NCI-H1694 (cell line): ENCODE measurements at regions not wholly inside any gene's neighbourhood (a gene's known extent, or its start where the extent isn't known, plus 50 kb on each side); places are given as distances from the start of the nearest gene placed in this dataset.

Experiments used
- DNase-seq: peaks from one replicate; lab custom pipeline; 2025; lab: John Stamatoyannopoulos, UW

DNA sequence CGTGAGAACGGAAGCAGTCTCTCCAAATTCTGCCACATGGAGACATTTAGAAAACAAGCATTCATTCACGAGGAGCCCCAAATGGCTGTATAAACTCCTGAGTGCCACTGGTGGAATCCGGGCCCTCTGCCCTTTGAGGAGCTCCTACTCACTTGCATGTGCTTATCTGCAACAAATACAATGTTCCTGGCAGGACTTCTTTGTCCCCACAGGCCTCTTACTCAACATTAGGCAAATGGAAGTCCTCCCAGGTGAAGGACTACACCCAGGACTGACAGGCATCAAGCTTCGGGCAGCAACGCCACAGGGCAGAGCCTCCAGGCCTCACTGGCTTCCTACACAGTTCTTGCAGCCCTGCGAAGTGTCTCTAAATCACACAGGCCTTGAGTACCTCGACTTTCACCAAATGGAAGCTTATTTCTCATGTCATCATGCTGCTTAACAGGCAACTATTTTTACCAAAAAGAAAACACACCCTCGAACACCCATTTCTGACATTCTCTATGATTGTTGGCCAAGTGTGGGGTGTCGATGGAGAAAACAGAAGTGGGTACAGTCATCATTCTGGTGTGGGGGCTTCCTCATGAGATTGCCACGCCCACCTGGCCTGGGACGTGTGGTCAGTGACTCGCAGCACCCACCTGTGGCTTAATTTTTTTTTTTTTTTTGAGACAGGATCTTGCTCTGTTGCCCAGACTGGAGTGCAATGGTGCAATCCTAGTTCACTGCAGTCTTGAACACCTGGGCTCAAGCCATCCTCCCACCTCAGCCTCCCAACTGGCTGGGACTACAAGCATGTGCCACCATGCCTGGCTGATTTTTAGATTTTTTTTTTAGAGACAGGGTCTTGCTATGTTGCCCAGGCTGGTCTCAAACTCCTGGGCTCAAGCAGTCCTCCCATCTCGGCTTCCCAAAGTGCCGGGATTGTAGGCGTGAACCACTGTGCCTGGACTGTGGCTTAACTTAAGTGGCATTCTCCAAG lies 186.8 kb upstream of the GLI2 start:
- no peak for DNase-seq

DNA sequence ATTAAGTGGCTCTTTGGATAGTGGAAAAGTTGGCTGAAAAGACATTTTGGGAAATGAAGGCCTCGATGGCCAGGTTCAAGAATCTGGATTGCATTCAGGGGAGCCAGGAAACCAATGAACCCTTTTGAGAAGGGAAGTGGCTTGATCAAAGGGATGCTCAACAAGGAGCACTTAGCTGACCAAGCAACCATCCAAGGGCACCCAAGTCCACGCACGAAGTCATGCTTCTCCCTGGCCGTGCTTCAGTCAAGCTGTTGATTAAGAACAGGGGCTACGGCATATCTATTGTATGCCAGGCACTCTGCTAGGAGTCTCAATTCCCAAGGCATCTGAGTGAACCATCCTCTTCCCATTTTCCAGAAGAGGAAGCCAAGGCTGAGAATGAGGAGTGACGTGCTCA lies 185.8 kb upstream of the GLI2 start:
- no peak for DNase-seq

DNA sequence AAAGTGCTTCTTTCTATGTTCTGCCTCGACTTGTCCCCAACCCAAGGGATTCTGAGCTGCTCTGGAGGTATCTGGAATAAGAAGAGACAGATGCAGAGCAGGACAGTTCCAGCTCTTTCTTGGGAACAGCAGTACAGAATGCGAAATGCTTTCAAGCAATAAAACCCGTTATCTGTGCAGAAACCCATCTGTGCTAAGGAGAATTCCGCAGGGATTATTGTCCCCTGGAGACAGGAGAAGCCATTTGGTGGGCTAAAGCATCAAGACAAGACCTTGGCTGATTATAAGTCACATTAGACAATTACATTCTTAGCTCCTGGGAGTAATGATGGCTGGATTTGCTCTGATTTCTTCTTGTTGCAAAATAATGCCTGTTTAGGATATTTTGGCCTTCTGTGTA lies 185.4 kb upstream of the GLI2 start:
- no peak for DNase-seq

DNA sequence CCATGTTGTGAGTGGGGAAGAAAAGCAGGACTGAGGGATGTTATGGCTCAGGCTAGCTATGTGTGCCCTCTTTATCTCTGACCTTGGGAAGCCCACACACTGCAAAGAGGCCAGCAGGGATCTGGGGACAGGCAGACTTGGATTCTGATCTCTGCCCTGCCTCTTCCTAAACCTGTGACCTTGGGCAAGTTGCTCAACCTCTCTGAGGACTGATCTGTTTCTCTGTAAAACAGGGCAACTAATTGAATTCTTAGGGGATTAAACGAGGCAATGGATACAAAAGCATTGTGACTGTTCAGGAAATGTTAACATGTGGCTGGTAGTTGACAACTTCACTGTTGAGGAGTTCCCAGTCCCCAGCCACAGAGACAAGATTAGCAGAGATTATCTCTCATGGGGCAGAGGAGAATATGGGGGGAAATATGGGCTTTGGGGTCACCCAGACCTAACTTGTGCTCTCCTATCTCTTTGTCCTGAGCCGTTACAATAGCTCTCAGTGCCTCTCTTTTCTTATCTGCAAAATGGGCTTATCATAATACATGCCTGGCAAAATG lies 184.7 kb upstream of the GLI2 start:
- no peak for DNase-seq

DNA sequence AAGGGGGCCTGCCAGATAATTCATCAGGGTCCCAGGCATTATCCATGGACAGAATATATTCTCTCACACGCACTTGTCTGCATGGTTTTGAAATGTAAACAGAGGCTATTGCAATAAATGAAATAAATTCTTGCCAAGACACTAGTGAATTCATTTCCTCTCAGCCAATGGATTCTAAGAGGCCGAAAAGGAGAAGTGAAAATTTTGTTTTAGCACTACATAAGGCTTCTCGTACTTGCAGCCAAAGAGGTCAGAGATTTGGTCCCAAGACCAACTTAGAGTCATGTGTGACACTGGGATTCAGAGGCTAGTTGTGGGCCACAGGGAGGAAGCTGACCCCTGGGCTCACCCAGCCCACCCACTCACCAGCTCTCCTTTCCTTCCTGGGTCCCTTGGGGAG lies 184.1 kb upstream of the GLI2 start:
- DNase-seq, result no peak

DNA sequence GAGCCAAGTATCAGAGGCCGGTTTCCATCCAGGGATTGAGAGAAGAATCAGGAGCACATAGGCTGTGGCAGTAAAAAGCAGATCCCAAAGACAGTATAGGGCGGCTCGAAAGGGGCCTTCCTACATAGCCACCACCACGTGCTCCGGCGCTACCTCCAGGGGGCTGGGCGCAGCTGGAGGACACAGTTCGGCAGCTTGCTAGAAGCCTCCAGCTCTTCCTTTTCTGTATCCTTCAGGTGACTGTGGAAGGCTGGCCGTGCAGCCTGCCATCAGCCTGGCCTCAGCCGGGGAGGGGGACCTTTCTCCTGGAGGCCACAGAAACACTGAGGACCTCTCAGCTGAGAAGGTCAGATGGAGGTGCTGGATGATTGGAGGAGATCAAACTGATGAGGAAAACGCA lies 183.6 kb upstream of the GLI2 start:
- no peak for DNase-seq

DNA sequence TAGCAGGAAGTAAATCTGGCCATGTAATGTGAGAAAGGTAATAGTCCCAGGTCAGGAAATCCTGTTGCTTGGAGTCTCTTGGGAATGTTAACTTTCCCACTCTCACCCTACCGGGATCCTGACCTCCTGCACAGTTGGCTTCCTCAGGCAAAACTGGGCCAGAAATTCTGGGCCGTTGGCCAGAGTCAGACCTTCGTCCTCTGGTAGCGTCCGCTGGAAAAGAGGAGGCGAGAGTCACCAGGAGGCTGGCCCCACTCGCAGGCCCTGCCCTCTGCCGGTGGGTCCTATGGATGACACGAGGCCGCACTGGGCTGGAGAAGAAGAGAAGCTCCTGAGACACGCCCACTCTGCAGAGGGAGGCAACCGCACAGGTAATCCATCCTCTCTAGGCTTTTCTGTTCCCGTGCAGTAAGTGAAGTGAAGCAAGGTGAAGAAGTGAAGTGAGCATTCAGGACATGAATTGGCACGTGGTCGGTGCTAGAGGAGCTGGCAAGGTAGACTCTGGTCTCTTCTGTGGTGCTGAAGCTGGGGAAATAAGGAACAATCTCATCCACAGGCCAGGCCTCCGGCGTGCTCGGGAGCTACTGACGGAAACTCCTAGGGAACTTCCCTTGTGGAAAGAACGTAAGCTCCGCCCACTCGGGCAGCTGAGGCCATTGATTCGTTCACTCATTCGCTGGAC lies 182.7 kb upstream of the GLI2 start:
- no peak for DNase-seq

DNA sequence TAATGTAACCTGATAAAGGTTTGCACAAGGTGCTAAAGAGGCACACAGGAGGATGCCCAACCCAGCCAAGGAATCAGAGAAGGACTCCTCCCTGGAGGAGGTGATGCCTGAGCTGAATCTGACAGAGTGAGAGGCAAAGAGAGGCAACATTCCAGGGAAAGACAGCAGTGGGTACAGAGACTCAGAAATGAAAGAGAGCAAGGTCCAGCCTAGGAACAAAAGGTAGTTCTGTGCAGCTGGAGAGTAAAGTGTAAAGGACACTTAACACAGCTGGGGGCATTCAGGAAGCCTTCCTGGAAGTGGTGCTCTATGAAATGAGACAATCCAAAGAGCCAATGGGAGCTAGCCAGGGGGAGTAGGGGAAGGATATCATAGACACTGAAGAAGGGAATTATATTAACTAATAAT lies 181.0 kb upstream of the GLI2 start:
- no peak for DNase-seq

DNA sequence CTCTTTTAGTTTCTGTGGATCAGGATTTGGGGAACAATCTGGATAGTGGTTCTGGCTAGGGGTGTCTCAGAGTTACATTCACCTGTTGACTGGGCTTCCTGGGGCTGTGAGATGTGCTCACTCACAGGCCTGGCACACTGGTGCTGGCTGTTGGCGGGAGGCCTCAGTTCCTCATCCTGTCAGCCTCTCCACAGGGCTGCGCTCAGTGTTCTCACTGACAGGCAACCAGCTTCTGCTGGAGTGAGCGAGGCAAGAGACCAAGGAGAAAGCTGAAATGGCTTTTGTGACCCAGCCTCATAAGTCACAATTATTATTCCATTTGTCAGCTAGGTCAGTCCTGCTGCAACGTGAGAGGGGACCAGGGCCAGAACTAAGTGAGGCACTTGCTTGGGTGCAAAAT lies 180.6 kb upstream of the GLI2 start:
- DNase-seq, result no peak

DNA sequence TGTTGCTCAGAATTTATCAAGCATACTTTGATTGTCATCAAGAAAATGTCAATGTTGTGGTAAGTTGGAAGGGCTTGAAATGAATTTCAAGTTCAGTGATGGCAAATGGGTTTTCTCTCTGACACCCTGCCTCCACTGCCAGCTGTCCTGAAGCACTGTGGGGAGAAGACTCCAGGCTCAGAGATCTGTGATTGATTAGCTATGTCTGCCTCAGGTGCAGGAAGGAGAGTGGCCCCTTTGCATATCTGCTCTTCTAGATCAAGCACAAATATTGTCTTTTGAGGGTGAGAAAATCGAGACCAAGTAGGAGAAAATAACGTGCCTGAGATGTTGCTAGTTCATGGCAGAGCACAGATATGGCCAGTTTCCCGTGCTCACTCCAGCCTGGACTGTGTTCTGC lies 178.8 kb upstream of the GLI2 start:
- DNase-seq, result no peak

DNA sequence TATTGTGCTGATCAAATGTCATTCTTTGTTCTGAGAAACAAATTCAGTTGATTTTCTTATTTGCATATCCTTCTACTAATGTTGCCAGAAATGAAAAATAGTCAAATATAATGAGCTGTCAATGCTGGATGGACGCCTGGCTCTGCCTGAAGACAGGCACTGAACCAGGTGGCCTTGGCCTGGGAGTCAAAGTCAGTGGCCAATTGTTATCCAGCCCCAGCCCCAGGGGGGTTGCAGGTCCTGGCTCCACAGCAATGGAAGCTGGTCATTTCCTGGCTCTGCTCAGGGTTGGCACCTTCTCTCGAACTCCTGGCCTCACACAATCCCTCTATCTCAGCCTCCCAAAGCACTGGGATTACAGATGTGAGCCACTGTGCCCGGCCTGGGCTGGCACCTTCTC lies 176.8 kb upstream of the GLI2 start:
- no peak for DNase-seq

DNA sequence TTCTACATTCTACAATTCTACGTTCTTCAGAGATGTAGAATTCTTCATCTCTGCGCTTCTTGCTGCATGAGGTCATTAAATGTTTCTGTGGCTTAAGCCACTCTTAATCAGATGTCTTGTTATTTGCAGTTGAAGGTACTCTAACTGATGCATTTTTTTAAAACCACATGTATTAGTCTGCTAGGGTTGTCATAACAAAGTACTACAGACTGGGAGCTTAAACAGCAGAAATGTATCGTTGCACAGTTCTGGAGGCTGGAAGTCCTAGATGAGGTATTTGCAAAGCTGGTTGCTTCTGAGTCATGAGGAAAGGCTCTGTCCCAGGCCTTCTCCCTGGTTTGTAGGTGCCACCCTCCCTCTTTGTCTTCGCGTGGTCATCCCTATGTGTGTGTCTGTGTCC lies 176.3 kb upstream of the GLI2 start:
- DNase-seq, result no peak

DNA sequence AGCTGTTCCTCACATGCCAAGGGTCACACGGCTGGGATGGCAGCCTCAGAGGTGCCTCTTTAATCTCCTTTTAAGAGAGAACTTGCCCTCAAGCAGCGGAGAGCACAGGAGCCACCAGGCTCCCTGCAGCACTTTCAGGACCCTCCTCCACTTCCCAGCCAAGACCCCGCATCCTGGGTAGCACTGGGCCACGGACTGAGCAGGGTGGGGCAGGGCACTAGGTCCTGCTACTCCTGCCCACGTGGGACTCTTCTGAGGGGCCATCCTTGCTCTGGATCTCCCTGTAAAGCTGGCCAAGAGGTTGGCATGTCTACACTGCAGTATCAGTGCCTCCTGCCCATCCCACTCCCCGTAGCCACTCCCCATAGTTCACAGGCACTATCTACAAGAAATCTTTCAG lies 175.3 kb upstream of the GLI2 start:
- DNase-seq, result no peak

DNA sequence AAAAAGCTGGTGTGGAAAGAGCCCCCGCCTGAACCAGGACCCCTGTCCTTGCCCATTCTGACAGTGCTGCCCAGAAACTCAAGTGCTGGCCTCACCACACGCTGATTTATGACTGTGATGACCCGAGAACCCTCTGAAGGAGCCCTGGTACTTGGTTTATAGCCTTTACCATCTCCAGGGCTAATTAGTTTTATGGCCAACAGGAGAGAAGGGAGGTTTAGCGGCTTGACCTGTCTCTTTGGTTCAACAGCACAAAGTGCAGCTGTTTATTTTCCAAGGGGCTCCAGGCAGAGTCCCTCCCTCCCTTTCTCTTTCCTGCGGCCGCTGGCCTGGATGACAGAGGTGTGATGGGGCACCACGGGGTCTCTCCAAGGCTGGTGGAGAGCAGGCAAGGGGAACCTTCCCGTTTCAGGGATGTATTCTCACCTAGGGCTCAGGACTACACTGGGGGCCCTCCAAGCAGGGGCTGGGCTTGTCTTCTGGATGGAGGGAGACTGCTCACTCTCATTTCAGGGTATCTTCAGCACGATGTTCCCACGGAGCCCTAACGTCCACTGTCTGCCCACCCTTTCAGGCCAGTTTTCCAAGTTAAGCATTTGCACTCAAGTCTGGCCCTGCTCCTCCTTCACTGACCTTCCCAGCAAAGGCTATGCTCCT lies 174.2 kb upstream of the GLI2 start:
- DNase-seq, result no peak

DNA sequence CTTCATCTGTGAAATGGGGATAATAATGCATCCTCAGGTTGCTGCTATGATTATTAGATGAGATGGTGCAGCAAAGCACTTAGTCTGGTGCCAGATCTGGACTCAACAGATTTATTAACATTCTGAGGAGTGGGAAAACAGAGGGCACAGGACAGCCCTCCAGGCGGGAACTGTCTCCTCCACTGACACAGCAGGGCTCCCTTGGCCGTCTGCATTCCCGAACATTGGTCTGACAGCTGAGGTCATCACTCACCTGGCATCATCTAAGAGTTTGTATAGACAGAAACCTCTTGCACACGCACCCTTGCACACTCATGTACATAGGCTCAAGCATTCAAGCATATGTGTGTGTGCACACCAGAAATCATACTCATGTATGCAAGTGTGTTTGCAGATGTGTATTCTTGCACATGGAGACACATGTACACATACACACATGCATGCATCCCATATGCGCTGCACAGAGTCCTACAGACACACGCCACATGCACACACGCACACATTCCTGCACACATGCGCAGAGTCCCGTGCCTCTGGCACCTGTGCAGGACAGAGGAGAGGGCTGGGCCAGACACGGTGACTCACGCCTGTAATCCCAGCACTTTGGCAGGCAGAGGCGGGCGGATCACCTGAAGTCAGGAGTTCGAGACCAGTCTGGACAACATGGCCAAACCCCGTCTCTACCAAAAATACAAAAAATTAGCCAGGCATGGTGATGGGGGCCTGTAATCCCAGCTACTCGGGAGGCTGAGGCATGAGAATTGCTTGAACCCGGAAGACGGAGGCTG lies 173.3 kb upstream of the GLI2 start:
- DNase-seq, result no peak

DNA sequence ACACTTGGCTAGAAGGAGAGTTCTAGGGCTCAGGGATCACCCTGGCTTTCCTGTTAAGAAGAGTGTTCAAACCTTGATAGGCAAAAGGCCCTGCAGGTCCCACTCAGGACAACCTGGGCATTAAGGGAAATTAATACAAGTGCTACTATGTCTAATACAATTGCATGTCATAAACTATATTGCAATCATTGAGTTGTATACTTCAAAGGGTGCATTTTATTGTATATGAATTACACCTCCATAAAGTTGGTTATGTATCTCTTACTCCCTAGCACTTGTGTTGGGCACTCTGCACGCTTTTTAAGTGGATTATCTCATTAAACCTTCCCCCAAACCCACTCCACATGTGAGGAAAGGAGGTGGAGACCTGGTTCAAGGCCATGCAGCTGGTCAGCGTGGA lies 172.1 kb upstream of the GLI2 start:
- no peak for DNase-seq

DNA sequence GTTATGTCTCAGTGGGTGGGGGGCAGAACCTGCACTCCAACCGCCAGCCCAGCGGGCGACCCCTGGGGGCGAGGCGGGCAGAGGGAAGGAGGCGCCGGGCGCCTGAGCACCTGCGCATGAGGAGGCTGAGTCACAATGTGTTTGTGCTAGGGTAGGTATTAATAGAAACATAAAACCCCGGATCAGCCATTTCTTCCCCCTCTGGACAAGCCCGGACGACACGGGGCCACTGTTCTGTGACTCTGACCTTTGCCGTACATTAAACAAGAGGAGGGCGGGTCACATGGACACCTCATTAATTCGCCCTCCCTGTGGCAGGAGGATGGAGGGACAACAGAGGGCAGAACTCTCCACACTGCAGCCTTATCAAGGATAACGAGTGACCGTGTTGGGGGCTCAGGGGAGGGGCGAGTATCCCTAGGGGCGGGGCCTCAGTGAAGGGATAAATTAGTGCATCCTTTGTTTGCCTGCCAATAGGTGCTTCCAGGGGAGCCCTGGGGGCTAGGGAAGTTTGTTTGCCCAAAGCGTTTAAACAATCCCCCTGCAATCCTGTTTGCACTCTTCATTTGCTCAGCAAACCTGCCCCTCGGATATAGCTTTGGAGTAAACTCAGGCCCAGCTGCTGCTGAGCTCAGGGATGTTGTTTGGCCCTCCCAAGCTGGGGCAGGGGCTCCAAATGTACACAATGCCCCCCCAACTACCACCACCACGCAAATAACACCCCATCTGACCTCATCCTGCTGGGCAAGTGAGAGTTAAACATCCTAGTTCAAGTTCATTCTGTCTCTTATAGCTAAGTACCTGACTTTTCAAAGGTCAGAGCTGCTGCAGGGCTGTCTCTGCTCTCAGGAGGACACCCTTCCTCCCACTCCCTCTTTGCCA lies 171.2 kb upstream of the GLI2 start:
- DNase-seq, result no peak

DNA sequence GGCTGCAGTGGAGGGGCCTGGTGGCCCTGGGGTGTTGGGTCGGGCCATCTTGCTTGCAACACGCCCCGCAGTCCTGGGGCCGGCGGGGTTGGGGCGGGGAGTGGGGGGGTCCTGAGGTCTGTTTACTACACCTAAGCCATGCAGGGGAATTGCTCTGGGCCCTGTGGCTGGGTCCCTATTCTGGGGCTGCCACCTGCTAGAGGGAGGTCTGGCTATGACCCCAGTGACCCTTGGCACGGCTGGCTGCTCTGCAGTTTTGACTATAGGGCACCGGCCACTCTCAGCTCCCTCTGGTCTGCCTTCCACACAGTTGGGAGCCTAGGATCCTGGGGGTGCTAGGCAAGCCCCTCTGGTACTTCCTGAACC lies 170.6 kb upstream of the GLI2 start:
- DNase-seq, result no peak

DNA sequence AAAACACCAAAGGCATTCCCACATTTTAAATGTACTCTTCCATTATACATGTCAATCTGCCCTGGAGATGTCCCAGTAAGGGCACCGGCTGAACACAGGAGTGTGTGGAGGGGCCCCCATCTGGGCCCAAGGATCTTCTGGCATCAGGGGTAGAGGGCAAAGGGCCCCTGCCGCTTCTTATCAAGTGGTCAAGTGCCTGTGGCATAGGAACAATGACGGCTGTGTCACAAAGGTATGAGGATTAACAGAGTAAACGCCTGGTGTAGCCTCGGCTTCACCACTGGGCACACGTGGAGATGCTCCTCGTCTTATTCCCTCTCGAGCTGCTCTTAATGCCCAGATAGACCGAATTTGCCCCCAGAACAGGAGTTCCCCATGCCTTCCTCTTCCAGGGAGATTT lies 169.7 kb upstream of the GLI2 start:
- no peak for DNase-seq

DNA sequence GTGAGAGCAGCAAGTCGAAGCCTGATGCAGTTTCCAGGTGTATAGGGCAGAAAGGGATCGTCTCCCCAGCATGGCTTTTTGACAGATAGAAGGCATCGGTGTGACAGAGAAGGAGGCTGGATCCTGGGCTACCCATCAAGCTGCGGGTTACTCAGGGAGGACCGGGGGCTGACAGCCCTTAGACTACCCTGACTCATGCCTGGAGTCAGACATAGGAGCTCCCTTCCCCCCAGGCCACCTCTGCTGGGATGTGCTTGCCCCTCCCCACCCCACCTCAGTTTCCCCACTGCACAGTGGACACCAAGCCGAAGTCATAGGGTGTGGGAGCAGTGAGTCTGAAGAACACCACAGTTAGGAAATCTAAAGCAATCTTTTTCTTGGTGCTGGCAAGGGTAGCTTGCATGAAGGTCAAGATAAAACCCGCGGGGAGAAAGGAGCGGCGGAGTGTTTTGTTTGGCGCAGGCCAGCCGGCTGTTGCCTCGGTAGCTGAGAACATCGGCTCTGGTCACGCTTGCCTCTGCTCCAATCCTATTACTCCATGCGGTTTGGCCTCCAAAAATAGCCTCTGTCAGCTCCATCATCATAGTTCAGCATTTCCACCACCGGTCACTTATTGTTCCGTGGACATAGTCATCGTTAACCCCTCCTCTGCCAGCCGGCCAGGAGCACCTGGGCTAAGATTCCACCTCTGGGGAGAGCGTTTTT lies 169.2 kb upstream of the GLI2 start:
- DNase-seq, result no peak
